ENCODE measurements at regions not wholly inside any gene's neighbourhood (a gene's known extent, or its start where the extent isn't known, plus 50 kb on each side); places are given as distances from the start of the nearest gene placed in this dataset.
A peak's percentile ranks its signal among the peaks of the same experiment; 100 is the strongest.

GRCh38 chr2:76210551-76210950 is 499.8 kb upstream of the GCFC2 start:
- H3K4me1 ChIP-seq = no peaks in the 10 kb centered on the region
- H3K27me3 ChIP-seq = no peaks in the 10 kb centered on the region
- no peaks in the 10 kb centered on the region for H3K9me3 ChIP-seq
- no peak overlapping the region for H3K4me3 ChIP-seq
- H3K36me3 ChIP-seq = no peaks in the 10 kb centered on the region
- H3K27ac ChIP-seq = no peak overlapping the region
- intact Hi-C loops (cut with DNase I) = no loop called here
- no peak for DNase-seq (ENCODE audit: low spot score in 2 of 2)
- TF ChIP-seq, protein P1, sequence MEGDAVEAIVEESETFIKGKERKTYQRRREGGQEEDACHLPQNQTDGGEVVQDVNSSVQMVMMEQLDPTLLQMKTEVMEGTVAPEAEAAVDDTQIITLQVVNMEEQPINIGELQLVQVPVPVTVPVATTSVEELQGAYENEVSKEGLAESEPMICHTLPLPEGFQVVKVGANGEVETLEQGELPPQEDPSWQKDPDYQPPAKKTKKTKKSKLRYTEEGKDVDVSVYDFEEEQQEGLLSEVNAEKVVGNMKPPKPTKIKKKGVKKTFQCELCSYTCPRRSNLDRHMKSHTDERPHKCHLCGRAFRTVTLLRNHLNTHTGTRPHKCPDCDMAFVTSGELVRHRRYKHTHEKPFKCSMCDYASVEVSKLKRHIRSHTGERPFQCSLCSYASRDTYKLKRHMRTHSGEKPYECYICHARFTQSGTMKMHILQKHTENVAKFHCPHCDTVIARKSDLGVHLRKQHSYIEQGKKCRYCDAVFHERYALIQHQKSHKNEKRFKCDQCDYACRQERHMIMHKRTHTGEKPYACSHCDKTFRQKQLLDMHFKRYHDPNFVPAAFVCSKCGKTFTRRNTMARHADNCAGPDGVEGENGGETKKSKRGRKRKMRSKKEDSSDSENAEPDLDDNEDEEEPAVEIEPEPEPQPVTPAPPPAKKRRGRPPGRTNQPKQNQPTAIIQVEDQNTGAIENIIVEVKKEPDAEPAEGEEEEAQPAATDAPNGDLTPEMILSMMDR (IDR thresholded peaks at IDR 0.05) = no peak

DNA sequence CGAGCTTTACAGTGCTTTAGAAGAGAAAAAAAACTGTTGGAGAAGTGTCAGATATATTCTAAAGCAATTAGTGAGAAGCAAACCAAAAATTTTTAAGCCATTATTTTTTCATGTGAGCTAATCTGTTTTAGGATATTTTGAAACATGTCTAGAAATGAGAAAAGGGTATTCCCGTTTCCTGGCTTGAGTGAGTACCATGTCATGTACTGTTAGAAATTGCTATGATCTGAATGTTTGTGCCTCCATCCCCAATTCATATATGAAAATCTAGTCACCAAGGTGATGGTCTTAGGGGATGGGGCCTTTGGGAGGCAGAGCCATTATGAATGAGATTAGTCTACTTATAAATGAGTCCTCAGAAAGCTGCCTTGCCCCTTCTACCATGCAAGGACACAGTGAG is 493.3 kb upstream of the GCFC2 start:
- no peak overlapping the region for H3K4me3 ChIP-seq
- H3K36me3 ChIP-seq = no peaks in the 10 kb centered on the region
- no peak for DNase-seq (ENCODE audit: low spot score in 2 of 2)
- H3K9me3 ChIP-seq = no peaks in the 10 kb centered on the region
- H3K4me1 ChIP-seq = no peaks in the 10 kb centered on the region
- TF ChIP-seq, protein P1 (IDR thresholded peaks at IDR 0.05) = no peak
- H3K27ac ChIP-seq = no peak overlapping the region
- no peaks in the 10 kb centered on the region for H3K27me3 ChIP-seq
- intact Hi-C loops (cut with DNase I) = no loop called here

DNA sequence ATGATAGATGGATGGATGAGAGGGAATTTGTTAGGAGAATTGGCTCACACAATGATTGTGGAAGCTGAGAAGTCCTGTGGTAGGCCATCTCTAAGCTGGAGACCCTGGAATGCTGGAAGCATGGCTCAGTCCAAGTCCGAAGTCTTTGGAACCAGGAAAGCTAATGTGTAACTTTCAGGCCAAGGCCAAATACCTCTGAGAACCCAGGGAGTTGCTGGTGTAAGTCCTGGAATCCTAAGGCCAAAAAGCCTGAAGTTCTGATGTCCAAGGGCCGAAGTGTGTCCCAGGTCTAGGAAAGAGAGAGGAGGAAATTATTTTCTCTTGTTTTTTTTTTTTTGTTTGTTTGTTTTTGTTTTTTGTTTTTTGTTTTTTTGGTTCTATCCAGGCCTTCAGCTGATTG is 492.2 kb upstream of the GCFC2 start:
- TF ChIP-seq, protein P1 (IDR thresholded peaks at IDR 0.05) = no peak
- no peak overlapping the region for H3K4me3 ChIP-seq
- H3K27ac ChIP-seq = no peak overlapping the region
- no peaks in the 10 kb centered on the region for H3K27me3 ChIP-seq
- no peaks in the 10 kb centered on the region for H3K36me3 ChIP-seq
- no peaks in the 10 kb centered on the region for H3K9me3 ChIP-seq
- intact Hi-C loops (cut with DNase I) = no loop called here
- H3K4me1 ChIP-seq = no peaks in the 10 kb centered on the region
- DNase-seq (ENCODE audit: low spot score in 2 of 2) = no peak

- Histone ChIP-seq H3K36me3 (no peaks in the 10 kb centered on the region), H3K27me3 (no peaks in the 10 kb centered on the region), H3K4me1 (no peaks in the 10 kb centered on the region), H3K27ac (no peak overlapping the region), H3K9me3 (no peaks in the 10 kb centered on the region), H3K4me3 (no peak overlapping the region)
- intact Hi-C loops (cut with DNase I) = no loop called here
- TF ChIP-seq, protein P1 (IDR thresholded peaks at IDR 0.05) = peak in 2 of 3 experiments; percentile 41 to 49
- DNase-seq (ENCODE audit: low spot score in 2 of 2) = peak in 1 of 2 donors; percentile 66
Measured at GRCh38 chr2:76197842-76198448, 487.2 kb upstream of the GCFC2 start.

GRCh38 chr2:76197428-76197827 is 486.7 kb upstream of the GCFC2 start:
- intact Hi-C loops (cut with DNase I) = no loop called here
- TF ChIP-seq, protein P1 (IDR thresholded peaks at IDR 0.05) = no peak
- no peak for DNase-seq (ENCODE audit: low spot score in 2 of 2)

More at GRCh38 chr2:76197428-76197827, 486.7 kb upstream of the GCFC2 start:
- H3K4me3 ChIP-seq = no peak overlapping the region
- H3K27ac ChIP-seq = no peak overlapping the region
- H3K4me1 ChIP-seq = no peaks in the 10 kb centered on the region
- no peaks in the 10 kb centered on the region for H3K27me3 ChIP-seq
- H3K36me3 ChIP-seq = no peaks in the 10 kb centered on the region
- H3K9me3 ChIP-seq = no peaks in the 10 kb centered on the region

Measured in ascending aorta (tissue), 2 donors.